Superior temporal gyrus (tissue), 1 donor: ENCODE measurements at regions not wholly inside any gene's neighbourhood (a gene's known extent, or its start where the extent isn't known, plus 50 kb on each side); places are given as distances from the start of the nearest gene placed in this dataset.

Source experiments
- DNase-seq: peaks from one replicate; pipeline ENCODE4 v3.0.0-alpha.2; 2016; ENCODE audit errors: extremely low spot score

GRCh38 chr7:21146642-21147423 is 281.1 kb upstream of the SP4 start:
- DNase-seq, result no peak

- no peak for DNase-seq
Measured at GRCh38 chr7:21149809-21150208, 278.1 kb upstream of the SP4 start.

GRCh38 chr7:21154614-21155013 is 273.3 kb upstream of the SP4 start:
- no peak for DNase-seq

- no peak for DNase-seq
Measured at GRCh38 chr7:21159506-21159905, 268.4 kb upstream of the SP4 start.

- DNase-seq, result no peak
Measured at GRCh38 chr7:21160401-21160800, 267.5 kb upstream of the SP4 start.

- no peak for DNase-seq
Measured at GRCh38 chr7:21167942-21168341, 259.9 kb upstream of the SP4 start.

- DNase-seq, result no peak
Measured at GRCh38 chr7:21169667-21170580, 258.0 kb upstream of the SP4 start.

- no peak for DNase-seq
Measured at GRCh38 chr7:21172800-21173199, 255.1 kb upstream of the SP4 start.

GRCh38 chr7:21173436-21173835 is 254.4 kb upstream of the SP4 start:
- DNase-seq, result no peak

GRCh38 chr7:21175714-21176113 is 252.2 kb upstream of the SP4 start:
- DNase-seq, result no peak

- DNase-seq, result no peak
Measured at GRCh38 chr7:21184942-21185652, 242.8 kb upstream of the SP4 start.

- DNase-seq, result no peak
Measured at GRCh38 chr7:21185653-21186265, 242.1 kb upstream of the SP4 start.

GRCh38 chr7:21191321-21192073 is 236.4 kb upstream of the SP4 start:
- no peak for DNase-seq

GRCh38 chr7:21192657-21193056 is 235.2 kb upstream of the SP4 start:
- DNase-seq, result no peak

- no peak for DNase-seq
Measured at GRCh38 chr7:21193895-21194294, 234.0 kb upstream of the SP4 start.

GRCh38 chr7:21194936-21195335 is 232.9 kb upstream of the SP4 start:
- DNase-seq, result no peak

GRCh38 chr7:21198921-21199320 is 229.0 kb upstream of the SP4 start:
- DNase-seq, result no peak

GRCh38 chr7:21200503-21200902 is 227.4 kb upstream of the SP4 start:
- DNase-seq, result no peak

- no peak for DNase-seq
Measured at GRCh38 chr7:21214657-21215056, 213.2 kb upstream of the SP4 start.

- DNase-seq, result no peak
Measured at GRCh38 chr7:21215307-21215706, 212.6 kb upstream of the SP4 start.

GRCh38 chr7:21217365-21217764 is 210.5 kb upstream of the SP4 start:
- DNase-seq, result no peak
